A549 (cell line): ENCODE measurements at regions not wholly inside any gene's neighbourhood (a gene's known extent, or its start where the extent isn't known, plus 50 kb on each side); places are given as distances from the start of the nearest gene placed in this dataset.

Experiments
- ATAC-seq, 2 experiments: fragments of 200-7000 bp in 1 of 2; fragments of >200 bp in 1 of 2; cut with Nextera tagmentation in 1 of 2; cut with Tn5 transposase in 1 of 2; 3 replicates each; pipeline versions ENCODE4 v1.8.0 to v1.9.1; 2018 to 2020; ENCODE audit warnings: mild to moderate bottlenecking in 1 of 2, moderate library complexity in 1 of 2
- CTCF ChIA-PET: fragments of 300-600 bp; sonication (Branson Sonifier 250); formaldehyde crosslinking; extraction: SDS; loops from one replicate; lab custom pipeline; 2021; ENCODE audit warnings: antibody characterized with exemption, inconsistent platforms; lab: Yijun Ruan, JAX
- POLR2A ChIA-PET: fragments of 350-600 bp; formaldehyde crosslinking; extraction: SDS; loops from one replicate; lab custom pipeline; 2021; ENCODE audit warnings: antibody characterized with exemption, inconsistent platforms; lab: Yijun Ruan, JAX
- DNase-seq, 2 experiments: peaks; one replicate each; pipeline versions ENCODE4 v3.0.0 to v3.0.0-alpha.2; 2011 to 2016; ENCODE audit warnings: low read depth in 1 of 2, low spot score in 1 of 2
- FAIRE-seq: peaks from 2 replicates; lab custom pipeline; 2011; peaks lifted over from hg19 to GRCh38; lab: Jason Lieb, UNC
- H3K27ac ChIP-seq, 2 experiments: fragments of >200 bp; sonication (Bioruptor Twin); formaldehyde crosslinking; 3 replicates each; pipeline ENCODE4 v1.5.1; 2016 to 2017
- H3K4me1 ChIP-seq: fragments of >200 bp; sonication (Bioruptor Twin); formaldehyde crosslinking; 3 replicates; pipeline ENCODE4 v1.6.1; 2016
- H3K4me2 ChIP-seq: fragments of >200 bp; sonication (Bioruptor Twin); formaldehyde crosslinking; 3 replicates; pipeline ENCODE4 v1.6.1; 2016
- H3K4me3 ChIP-seq: fragments of >200 bp; sonication (Bioruptor Twin); formaldehyde crosslinking; 3 replicates; pipeline ENCODE4 v1.5.1; 2016
- H3K9me3 ChIP-seq: fragments of >200 bp; sonication (Bioruptor Twin); formaldehyde crosslinking; 3 replicates; pipeline ENCODE4 v1.6.1; 2016
- CBX8 ChIP-seq: fragments of 200-600 bp; sonication (generic); IDR thresholded peaks from 2 replicates; pipeline ENCODE4 v1.6.1; 2016
- CHD4 ChIP-seq: fragments of 200-600 bp; sonication (generic); IDR thresholded peaks from 2 replicates; pipeline ENCODE4 v1.6.1; 2016; ENCODE audit warnings: antibody characterized with exemption, mild to moderate bottlenecking, borderline replicate concordance
- EHF ChIP-seq: fragments of 250-450 bp; sonication (Bioruptor Pico); IDR thresholded peaks from 2 replicates; pipeline ENCODE4 v1.5.0; 2020; ENCODE audit warnings: mild to moderate bottlenecking
- EP300 ChIP-seq, 2 experiments: fragments of >200 bp; sonication (Bioruptor Twin); formaldehyde crosslinking; IDR thresholded peaks; 2 replicates in 1 of 2; 3 replicates in 1 of 2; pipeline ENCODE4 v1.6.1; 2016 to 2017
- FOSB ChIP-seq: fragments of 250-450 bp; sonication (Bioruptor Pico); IDR thresholded peaks from 2 replicates; pipeline ENCODE4 v1.5.0; 2020; ENCODE audit warnings: mild to moderate bottlenecking, moderate library complexity
- GATA3 ChIP-seq: IDR thresholded peaks from 2 replicates; pipeline ENCODE4 v1.6.1; 2012; ENCODE audit warnings: borderline replicate concordance
- HDAC2 ChIP-seq: fragments of 200-600 bp; sonication (generic); IDR thresholded peaks from 2 replicates; pipeline ENCODE4 v1.6.1; 2016
- HOXA7 ChIP-seq: fragments of 250-450 bp; sonication (Bioruptor Pico); IDR thresholded peaks from 2 replicates; pipeline ENCODE4 v1.5.0; 2020; ENCODE audit warnings: mild to moderate bottlenecking, moderate library complexity
- HOXB5 ChIP-seq: fragments of 250-450 bp; sonication (Bioruptor Pico); IDR thresholded peaks from 2 replicates; pipeline ENCODE4 v1.5.0; 2020; ENCODE audit warnings: mild to moderate bottlenecking, moderate library complexity
- JUNB ChIP-seq: fragments of >200 bp; sonication (Bioruptor Twin); formaldehyde crosslinking; IDR thresholded peaks from 2 replicates; pipeline ENCODE4 v1.6.1; 2016
- KDM1A ChIP-seq: fragments of 200-600 bp; sonication (generic); IDR thresholded peaks from 2 replicates; pipeline ENCODE4 v1.6.1; 2016; ENCODE audit warnings: low read depth, mild to moderate bottlenecking
- KDM5A ChIP-seq: fragments of 200-600 bp; sonication (generic); IDR thresholded peaks from 2 replicates; pipeline ENCODE4 v1.6.1; 2016; ENCODE audit warnings: antibody characterized with exemption, mild to moderate bottlenecking
- NFE2L2 ChIP-seq: fragments of 150-350 bp; conservative IDR thresholded peaks from 2 replicates; pipeline ENCODE4 v1.6.1; 2014; ENCODE audit warnings: low read length
- RAD21 ChIP-seq, 2 experiments: fragments of >200 bp in 1 of 2; sonication (Bioruptor Twin) in 1 of 2; formaldehyde crosslinking in 1 of 2; IDR thresholded peaks in 1 of 2; conservative IDR thresholded peaks in 1 of 2; 2 replicates in 1 of 2; 3 replicates in 1 of 2; pipeline ENCODE4 v1.6.1; 2012 to 2018; ENCODE audit warnings: inconsistent platforms in 1 of 2
- RARB ChIP-seq: fragments of 250-450 bp; sonication (Bioruptor Pico); IDR thresholded peaks from 2 replicates; pipeline ENCODE4 v1.8.0; 2021; ENCODE audit warnings: mild to moderate bottlenecking, moderate library complexity
- RFX5 ChIP-seq: fragments of 450-650 bp; IDR thresholded peaks from 2 replicates; pipeline ENCODE4 v1.7.1; 2014; ENCODE audit warnings: antibody characterized with exemption, mild to moderate bottlenecking, moderate library complexity
- TFCP2L1 ChIP-seq: fragments of 250-450 bp; sonication (Bioruptor Pico); IDR thresholded peaks from 2 replicates; pipeline ENCODE4 v1.5.0; 2021; ENCODE audit warnings: mild to moderate bottlenecking
- ZC3H11A ChIP-seq: fragments of 450-650 bp; IDR thresholded peaks from 2 replicates; pipeline ENCODE4 v1.6.1; 2014; ENCODE audit warnings: antibody characterized with exemption, mild to moderate bottlenecking
- ZFP36 ChIP-seq: fragments of 450-650 bp; IDR thresholded peaks from 2 replicates; pipeline ENCODE4 v1.6.1; 2014; ENCODE audit warnings: borderline replicate concordance; ENCODE audit not compliant: partially characterized antibody
- WGBS: methylation state at CpG from one replicate; pipeline ENCODE4 v1.1.6; 2017; ENCODE audit errors: missing lambda C conversion rate; 5-methylcytosine and 5-hydroxymethylcytosine counted together
- TF ChIP-seq, protein P1 (sequence below): fragments of >200 bp; sonication (Bioruptor Twin); formaldehyde crosslinking; IDR thresholded peaks from 3 replicates; pipeline ENCODE4 v1.5.1; 2016
- TF ChIP-seq, protein P2 (sequence below): IDR thresholded peaks from 2 replicates; pipeline ENCODE4 v1.6.1; 2012
- TF ChIP-seq, protein P3 (sequence below): fragments of 250-450 bp; sonication (Bioruptor Pico); IDR thresholded peaks from 2 replicates; pipeline ENCODE4 v1.5.0; 2020; ENCODE audit warnings: low read depth, mild to moderate bottlenecking, moderate library complexity
- TF ChIP-seq, protein P4 (sequence below): fragments of >200 bp; sonication (Bioruptor Twin); formaldehyde crosslinking; IDR thresholded peaks from 3 replicates; pipeline ENCODE4 v1.6.1; 2016

DNA sequence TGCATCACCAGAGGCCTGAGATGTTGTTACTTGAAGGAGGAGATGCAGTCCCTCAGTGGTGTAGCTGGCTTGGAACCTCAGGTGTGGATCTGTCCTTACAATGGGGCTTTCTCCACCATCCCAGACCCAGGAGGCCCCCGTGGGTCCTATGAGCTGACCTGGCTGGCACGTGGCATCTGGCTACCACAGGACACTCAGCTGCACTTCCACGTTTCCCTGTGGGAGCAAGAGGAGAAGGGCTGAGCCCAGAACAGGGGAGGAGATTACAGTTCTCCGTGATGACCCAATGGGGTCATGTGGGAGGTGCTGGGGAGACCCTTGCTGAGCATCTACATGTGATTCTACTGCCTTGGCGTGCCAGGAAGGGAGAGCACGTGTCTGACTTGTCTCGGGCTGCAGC lies 1448.4 kb downstream of the TBC1D22A start:
- no peak overlapping the region for H3K4me3 ChIP-seq
- DNase-seq = no peak
- no peak for FAIRE-seq
- no peak for ATAC-seq
- 60% methylated on average over 3 of the region's 7 CpGs for WGBS
- no peak for TF ChIP-seq ZFP36
- no peak for TF ChIP-seq ZC3H11A
- ChIA-PET CTCF (interaction anchor here (1.5 kb wide), 1 partner anchor 9 kb away, joined by 3 read pairs; no protein-coding TSS in a partner anchor), POLR2A (no interaction called here)
- H3K4me1 ChIP-seq = no peaks in the 10 kb centered on the region
- H3K9me3 ChIP-seq = no peaks in the 10 kb centered on the region
- no peak overlapping the region for H3K4me2 ChIP-seq
- no peak overlapping the region for H3K27ac ChIP-seq

DNA sequence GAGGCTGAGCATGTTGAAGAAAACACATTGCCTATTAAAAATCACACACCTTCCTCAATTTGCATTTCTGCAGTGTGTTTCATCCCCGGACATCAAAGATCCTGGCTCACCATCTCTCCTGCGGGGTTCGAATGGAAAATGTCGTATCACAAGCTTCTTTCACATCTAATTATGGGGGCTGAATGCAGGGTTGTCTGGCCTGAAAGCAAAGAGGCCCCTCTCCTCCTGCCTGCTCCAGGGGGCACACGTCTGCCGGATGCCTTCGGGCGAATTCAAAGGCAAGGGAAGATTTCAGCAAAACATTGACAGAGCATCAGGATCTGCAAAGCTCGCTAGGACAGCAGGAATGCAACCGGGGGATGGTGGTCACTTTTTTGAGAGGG lies 1447.7 kb downstream of the TBC1D22A start:
- ChIA-PET CTCF (interaction anchor here (0.6 to 1.5 kb wide), 2 partner anchors 9 to 1230 kb away, joined by 3 read pairs; no protein-coding TSS in a partner anchor), POLR2A (no interaction called here)
- H3K9me3 ChIP-seq = no peaks in the 10 kb centered on the region
- no peak overlapping the region for H3K4me3 ChIP-seq
- no peak for TF ChIP-seq GATA3
- no peak for TF ChIP-seq RAD21 (conservative IDR thresholded peaks at IDR 0.05 in 1 of 2, IDR thresholded peaks at IDR 0.05 in 1 of 2)
- no peak for TF ChIP-seq CBX8
- no peak overlapping the region for H3K4me2 ChIP-seq
- 87% methylated on average over 9 of the region's 10 CpGs for WGBS
- FAIRE-seq = no peak
- ATAC-seq = no peak
- H3K27ac ChIP-seq = no peak overlapping the region
- DNase-seq = no peak
- no peaks in the 10 kb centered on the region for H3K4me1 ChIP-seq

DNA sequence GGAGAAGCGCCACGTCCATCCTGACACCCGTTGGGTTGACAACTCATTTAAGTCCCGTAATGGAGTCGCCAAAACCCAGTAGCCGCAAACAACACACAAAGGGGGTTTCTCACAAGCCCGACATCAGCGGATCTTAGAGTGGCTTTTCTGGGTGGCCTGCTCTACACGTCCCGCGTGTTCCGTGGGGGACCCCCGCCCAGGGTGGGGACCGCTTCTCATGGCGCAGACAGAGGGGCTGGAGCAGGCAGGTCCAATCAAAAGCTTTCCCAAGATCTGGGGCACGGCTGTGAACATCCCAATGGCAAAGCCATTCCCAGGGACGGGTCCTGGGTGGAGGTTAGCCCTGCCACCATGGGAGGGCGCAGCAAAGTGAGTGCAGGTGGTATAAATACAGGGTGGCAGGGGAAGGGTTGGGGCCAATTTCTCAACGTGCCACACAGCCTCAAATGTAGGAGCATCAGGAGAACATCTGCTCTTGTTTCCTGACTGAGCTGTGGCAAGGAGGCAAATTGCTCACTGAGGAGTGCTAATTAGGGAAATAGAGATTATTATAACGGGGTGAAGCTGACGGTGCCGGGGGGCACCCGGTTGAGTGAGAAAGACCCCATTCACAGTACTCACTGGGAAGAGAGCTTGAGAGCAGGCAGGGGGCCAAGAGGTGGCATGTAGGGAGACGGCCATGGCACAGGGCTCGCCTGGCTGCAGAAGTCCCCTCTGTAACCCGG lies 1447.2 kb downstream of the TBC1D22A start:
- ChIA-PET POLR2A (no interaction called here), CTCF (interaction anchor here (0.6 to 1.5 kb wide), 2 partner anchors 10 to 1229 kb away, joined by 3 read pairs; no protein-coding TSS in a partner anchor)
- 80% methylated on average over 19 of the region's 26 CpGs for WGBS
- DNase-seq (no peak), FAIRE-seq (no peak), ATAC-seq (no peak)
- no peak overlapping the region for H3K4me3 ChIP-seq
- H3K9me3 ChIP-seq = no peaks in the 10 kb centered on the region
- no peaks in the 10 kb centered on the region for H3K4me1 ChIP-seq
- H3K4me2 ChIP-seq = no peak overlapping the region
- no peak overlapping the region for H3K27ac ChIP-seq
- no peak for TF ChIP-seq KDM5A

DNA sequence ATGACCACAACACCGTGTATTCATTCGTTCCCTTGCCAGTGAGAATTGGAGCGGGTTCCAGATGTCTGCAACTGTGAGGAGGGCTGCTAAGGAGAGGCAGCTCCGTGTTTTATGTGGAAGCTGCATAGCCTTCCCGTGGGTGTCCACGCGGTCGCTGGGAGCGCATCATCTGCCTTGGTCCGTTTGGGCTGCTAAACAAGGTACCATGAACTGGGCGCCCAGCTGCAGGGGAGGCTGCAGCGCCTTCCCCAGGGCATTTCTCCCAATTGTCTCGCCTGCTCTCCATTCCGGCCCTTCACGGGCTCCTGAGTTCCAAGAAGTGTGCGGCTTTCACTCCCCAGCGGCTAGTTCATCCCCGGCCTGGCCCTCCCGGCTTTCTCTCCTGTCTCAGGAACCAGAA lies 1446.4 kb downstream of the TBC1D22A start:
- ChIA-PET POLR2A (no interaction called here), CTCF (no interaction called here)
- Histone ChIP-seq H3K27ac (no peak overlapping the region), H3K4me1 (no peaks in the 10 kb centered on the region), H3K9me3 (no peaks in the 10 kb centered on the region), H3K4me2 (no peak overlapping the region), H3K4me3 (no peak overlapping the region)
- DNase-seq = no peak
- no peak for TF ChIP-seq CHD4
- TF ChIP-seq HOXB5 = no peak
- no peak for TF ChIP-seq EHF (CRISPR knock-in tag)
- no peak for TF ChIP-seq JUNB
- no peak for TF ChIP-seq RFX5
- TF ChIP-seq RARB (CRISPR knock-in tag) = no peak
- TF ChIP-seq NFE2L2 = no peak
- TF ChIP-seq, protein P1, sequence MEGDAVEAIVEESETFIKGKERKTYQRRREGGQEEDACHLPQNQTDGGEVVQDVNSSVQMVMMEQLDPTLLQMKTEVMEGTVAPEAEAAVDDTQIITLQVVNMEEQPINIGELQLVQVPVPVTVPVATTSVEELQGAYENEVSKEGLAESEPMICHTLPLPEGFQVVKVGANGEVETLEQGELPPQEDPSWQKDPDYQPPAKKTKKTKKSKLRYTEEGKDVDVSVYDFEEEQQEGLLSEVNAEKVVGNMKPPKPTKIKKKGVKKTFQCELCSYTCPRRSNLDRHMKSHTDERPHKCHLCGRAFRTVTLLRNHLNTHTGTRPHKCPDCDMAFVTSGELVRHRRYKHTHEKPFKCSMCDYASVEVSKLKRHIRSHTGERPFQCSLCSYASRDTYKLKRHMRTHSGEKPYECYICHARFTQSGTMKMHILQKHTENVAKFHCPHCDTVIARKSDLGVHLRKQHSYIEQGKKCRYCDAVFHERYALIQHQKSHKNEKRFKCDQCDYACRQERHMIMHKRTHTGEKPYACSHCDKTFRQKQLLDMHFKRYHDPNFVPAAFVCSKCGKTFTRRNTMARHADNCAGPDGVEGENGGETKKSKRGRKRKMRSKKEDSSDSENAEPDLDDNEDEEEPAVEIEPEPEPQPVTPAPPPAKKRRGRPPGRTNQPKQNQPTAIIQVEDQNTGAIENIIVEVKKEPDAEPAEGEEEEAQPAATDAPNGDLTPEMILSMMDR = no peak
- TF ChIP-seq HOXA7 (CRISPR knock-in tag) = no peak
- no peak for TF ChIP-seq TFCP2L1
- TF ChIP-seq HDAC2 = no peak
- no peak for TF ChIP-seq EP300 (IDR thresholded peaks at IDR 0.05)
- TF ChIP-seq KDM1A = no peak
- TF ChIP-seq, protein P2, sequence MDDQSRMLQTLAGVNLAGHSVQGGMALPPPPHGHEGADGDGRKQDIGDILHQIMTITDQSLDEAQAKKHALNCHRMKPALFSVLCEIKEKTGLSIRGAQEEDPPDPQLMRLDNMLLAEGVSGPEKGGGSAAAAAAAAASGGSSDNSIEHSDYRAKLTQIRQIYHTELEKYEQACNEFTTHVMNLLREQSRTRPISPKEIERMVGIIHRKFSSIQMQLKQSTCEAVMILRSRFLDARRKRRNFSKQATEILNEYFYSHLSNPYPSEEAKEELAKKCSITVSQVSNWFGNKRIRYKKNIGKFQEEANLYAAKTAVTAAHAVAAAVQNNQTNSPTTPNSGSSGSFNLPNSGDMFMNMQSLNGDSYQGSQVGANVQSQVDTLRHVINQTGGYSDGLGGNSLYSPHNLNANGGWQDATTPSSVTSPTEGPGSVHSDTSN = no peak
- TF ChIP-seq FOSB (CRISPR knock-in tag) = no peak
- TF ChIP-seq ZFP36 = no peak
- TF ChIP-seq, protein P3, sequence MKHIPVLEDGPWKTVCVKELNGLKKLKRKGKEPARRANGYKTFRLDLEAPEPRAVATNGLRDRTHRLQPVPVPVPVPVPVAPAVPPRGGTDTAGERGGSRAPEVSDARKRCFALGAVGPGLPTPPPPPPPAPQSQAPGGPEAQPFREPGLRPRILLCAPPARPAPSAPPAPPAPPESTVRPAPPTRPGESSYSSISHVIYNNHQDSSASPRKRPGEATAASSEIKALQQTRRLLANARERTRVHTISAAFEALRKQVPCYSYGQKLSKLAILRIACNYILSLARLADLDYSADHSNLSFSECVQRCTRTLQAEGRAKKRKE = no peak
- TF ChIP-seq, protein P4, sequence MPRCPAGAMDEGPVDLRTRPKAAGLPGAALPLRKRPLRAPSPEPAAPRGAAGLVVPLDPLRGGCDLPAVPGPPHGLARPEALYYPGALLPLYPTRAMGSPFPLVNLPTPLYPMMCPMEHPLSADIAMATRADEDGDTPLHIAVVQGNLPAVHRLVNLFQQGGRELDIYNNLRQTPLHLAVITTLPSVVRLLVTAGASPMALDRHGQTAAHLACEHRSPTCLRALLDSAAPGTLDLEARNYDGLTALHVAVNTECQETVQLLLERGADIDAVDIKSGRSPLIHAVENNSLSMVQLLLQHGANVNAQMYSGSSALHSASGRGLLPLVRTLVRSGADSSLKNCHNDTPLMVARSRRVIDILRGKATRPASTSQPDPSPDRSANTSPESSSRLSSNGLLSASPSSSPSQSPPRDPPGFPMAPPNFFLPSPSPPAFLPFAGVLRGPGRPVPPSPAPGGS = no peak
- no peak for ATAC-seq
- 82% methylated on average over 10 of the region's 19 CpGs for WGBS
- FAIRE-seq = no peak
